Muscle of leg (tissue), 3 donors: ENCODE measurements at regions not wholly inside any gene's neighbourhood (a gene's known extent, or its start where the extent isn't known, plus 50 kb on each side); places are given as distances from the start of the nearest gene placed in this dataset.

ENCODE experiments used
- DNase-seq: peaks from one replicate; pipeline ENCODE4 v3.0.0; 2013
- H3K27ac ChIP-seq: one replicate; pipeline ENCODE4 v1.5.1; 2013; ENCODE audit warnings: mild to moderate bottlenecking, low read length, control low read depth
- H3K27me3 ChIP-seq: one replicate; pipeline ENCODE4 v1.6.1; 2013; ENCODE audit warnings: low read length; ENCODE audit not compliant: control insufficient read depth, insufficient read depth
- H3K36me3 ChIP-seq: one replicate; pipeline ENCODE4 v1.6.1; 2013; ENCODE audit warnings: low read length; ENCODE audit not compliant: control insufficient read depth, insufficient read depth
- H3K4me1 ChIP-seq: one replicate; pipeline ENCODE4 v1.6.1; 2013; ENCODE audit warnings: low read length; ENCODE audit not compliant: control insufficient read depth, insufficient read depth
- H3K4me3 ChIP-seq: one replicate; pipeline ENCODE4 v1.5.1; 2013; ENCODE audit warnings: low read length, control low read depth
- H3K9me3 ChIP-seq: replicated peaks from 2 replicates; pipeline ENCODE4 v1.6.1; 2013; ENCODE audit warnings: low read depth, low read length; ENCODE audit not compliant: control insufficient read depth
- WGBS: methylation state at CpG from one replicate; pipeline ENCODE4 v1.1.5; 2013; ENCODE audit warnings: missing lambda C conversion rate; ENCODE audit not compliant: insufficient coverage; 5-methylcytosine and 5-hydroxymethylcytosine counted together

DNA sequence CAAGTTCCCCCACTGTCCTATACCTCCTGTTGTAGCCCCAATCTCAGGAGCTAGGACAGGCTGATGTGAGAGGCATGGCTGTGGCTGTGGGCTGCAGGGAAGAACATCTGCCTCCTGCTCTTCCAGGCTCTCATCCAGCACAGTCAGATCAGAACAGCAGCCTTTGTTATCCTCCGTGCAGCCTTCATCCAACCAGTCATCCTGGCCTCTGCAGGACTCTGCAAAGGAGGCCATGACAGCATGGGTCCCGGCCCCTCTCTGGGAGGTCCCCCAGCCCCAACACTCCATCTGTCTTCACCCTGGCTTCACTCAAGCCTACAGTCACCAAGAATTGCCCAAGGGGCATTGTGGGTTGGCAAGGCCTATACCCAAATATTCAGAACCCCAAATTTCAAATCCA, 223.2 kb upstream of the COPS8 start:
- no peak overlapping the region for H3K4me3 ChIP-seq

DNA sequence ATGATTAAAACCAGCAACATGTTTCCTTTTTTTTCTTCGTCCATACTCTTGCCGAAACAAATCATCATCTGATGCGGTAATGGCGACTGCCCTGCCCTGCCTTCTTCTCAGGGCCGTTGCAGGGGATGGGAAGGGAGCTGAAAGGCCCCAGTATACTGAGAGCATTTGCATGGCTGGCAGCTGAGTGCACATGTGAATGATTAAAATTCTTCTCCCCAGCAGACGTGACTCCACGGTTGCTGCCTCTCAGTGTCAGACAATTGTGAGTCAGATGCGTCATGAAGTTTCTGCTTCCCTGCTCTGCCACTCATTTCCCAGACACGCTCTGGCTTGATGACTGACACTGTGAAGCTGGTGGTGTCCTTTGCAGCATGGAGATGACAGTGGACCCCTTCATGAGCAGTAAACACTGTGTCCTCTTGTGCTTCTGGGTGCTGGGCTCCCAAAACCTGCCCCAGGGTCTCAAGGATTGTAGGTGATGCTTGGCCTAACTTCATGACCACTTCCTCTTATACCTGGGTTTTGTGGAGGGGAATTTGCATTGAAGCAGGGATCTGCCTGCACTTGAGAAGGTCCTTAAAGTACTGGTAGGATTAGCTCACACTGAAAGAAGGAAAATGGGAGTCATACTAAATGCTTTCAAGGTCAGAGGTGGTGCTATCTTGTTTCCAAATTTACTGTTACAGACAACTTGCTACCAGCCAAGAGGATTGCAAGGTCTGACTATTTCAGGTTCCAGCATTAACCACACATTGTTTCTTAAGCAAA, 222.5 kb upstream of the COPS8 start:
- Histone ChIP-seq H3K36me3 (no peaks in the 10 kb centered on the region), H3K27ac (no peak overlapping the region), H3K9me3 (peaks cover 3% of the 10 kb centered on the region), H3K4me3 (no peak overlapping the region), H3K27me3 (no peaks in the 10 kb centered on the region), H3K4me1 (peaks cover 4% of the 10 kb centered on the region)
- 38% methylated on average over 8 of the region's 9 CpGs for WGBS
- peak; percentile 42 for DNase-seq

More for the DNA sequence above, 223.2 kb upstream of the COPS8 start:
- no peak overlapping the region for H3K27ac ChIP-seq
- peaks cover 3% of the 10 kb centered on the region for H3K9me3 ChIP-seq
- H3K36me3 ChIP-seq: no peaks in the 10 kb centered on the region
- peaks cover 4% of the 10 kb centered on the region for H3K4me1 ChIP-seq
- DNase-seq: no peak
- WGBS: 48% methylated on average over 2 of the region's 2 CpGs
- H3K27me3 ChIP-seq: no peaks in the 10 kb centered on the region

- peaks cover 4% of the 10 kb centered on the region for H3K4me1 ChIP-seq
- H3K27ac ChIP-seq: no peak overlapping the region
- WGBS: 93% methylated on average over 3 of the region's 5 CpGs
- H3K36me3 ChIP-seq: no peaks in the 10 kb centered on the region
- H3K4me3 ChIP-seq: no peak overlapping the region
- peaks cover 3% of the 10 kb centered on the region for H3K9me3 ChIP-seq
- H3K27me3 ChIP-seq: no peaks in the 10 kb centered on the region
- no peak for DNase-seq
These were observed 222.0 kb upstream of the COPS8 start for GRCh38 chr2:236863729-236864126.

DNA sequence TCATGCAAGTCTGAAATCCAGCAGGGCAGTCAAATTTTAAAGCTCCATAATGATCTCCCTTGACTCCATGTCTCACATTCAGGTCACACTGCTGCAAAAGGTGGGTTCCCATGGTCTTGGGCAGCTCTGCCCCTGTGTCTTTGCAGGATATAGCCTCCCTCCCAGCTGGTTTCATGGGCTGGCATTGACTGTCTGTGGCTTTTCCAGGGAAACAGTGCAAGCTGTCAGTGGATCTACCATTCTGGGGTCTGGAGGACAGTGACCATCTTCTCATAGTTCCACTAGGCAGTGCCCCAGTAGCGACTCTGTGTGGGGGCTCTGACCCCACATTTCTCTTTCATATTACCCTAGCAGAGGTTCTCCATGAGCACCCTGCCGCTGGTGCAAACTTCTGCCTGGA, 220.6 kb upstream of the COPS8 start:
- Histone ChIP-seq H3K27ac (no peak overlapping the region), H3K27me3 (no peaks in the 10 kb centered on the region), H3K4me1 (peaks cover 4% of the 10 kb centered on the region), H3K4me3 (no peak overlapping the region), H3K36me3 (no peaks in the 10 kb centered on the region), H3K9me3 (peaks cover 3% of the 10 kb centered on the region)
- DNase-seq: no peak
- 83% methylated on average over 2 of the region's 2 CpGs for WGBS

DNA sequence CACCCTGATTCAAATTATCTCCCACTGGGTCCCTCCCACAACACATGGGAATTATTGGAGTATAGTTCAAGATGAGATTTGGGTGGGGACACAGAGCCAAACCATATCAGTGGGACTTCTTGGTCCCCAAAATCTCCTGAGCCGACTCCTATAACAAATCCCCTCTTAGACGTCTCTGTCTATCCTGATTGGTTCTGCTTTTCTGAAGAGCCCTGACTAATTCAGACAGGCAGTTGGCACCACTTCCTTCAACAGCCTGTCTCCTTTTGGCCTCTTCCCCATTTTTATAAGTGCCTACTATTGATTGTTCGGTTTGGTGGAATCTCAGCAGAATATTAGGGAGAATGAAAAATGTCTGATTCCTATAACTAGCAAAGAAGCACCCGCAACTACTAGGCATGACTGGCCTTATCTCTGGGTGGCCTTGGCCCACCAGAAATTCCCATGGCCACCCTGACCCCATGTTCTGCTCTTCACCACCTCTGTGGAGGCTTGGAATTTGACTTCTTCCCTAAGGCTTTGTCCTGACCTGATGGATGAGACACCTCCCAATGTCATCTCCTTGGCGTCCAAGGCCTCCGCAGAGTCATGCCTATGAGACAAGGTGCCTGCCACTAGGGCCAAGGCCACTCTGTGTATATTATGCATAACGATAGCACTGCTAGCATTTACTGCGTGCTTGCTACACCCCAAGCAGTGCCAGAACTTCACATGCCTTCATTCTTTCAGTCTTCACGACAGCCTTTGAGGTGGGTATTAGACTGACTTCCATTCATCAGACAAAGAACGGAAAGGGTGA, 218.9 kb upstream of the COPS8 start:
- no peaks in the 10 kb centered on the region for H3K36me3 ChIP-seq
- WGBS: 83% methylated on average over 4 of the region's 10 CpGs
- no peaks in the 10 kb centered on the region for H3K27me3 ChIP-seq
- H3K9me3 ChIP-seq: peaks cover 3% of the 10 kb centered on the region
- peaks cover 4% of the 10 kb centered on the region for H3K4me1 ChIP-seq
- H3K27ac ChIP-seq: no peak overlapping the region
- no peak overlapping the region for H3K4me3 ChIP-seq
- peak; percentile 35 for DNase-seq

GRCh38 chr2:236867441-236868260, 218.0 kb upstream of the COPS8 start:
- Histone ChIP-seq H3K36me3 (no peaks in the 10 kb centered on the region), H3K4me3 (no peak overlapping the region), H3K27me3 (no peaks in the 10 kb centered on the region), H3K9me3 (peaks cover 3% of the 10 kb centered on the region), H3K4me1 (peaks cover 1% of the 10 kb centered on the region), H3K27ac (no peak overlapping the region)
- DNase-seq: no peak
- WGBS: 84% methylated on average over 3 of the region's 12 CpGs

DNA sequence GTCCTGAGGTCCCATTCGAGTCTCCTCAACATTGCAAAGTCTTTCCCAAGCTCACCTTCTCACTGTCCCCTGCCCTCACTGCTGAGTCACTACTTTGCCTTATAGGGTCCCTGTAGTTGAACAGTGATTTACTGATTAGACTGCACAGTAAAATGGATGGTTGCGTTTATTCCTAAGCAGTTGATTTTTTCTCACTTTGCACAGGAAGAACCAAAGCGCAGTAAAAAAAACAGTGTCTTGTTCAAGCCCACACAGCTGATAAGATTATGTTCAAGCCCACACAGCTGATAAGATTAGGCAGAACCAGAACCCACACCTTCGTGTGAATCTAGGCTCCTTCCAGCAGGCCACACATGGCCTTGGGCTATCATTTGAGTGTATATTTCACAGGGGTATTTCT, 215.3 kb upstream of the COPS8 start:
- no peaks in the 10 kb centered on the region for H3K27me3 ChIP-seq
- no peak overlapping the region for H3K4me3 ChIP-seq
- peaks cover 9% of the 10 kb centered on the region for H3K4me1 ChIP-seq
- WGBS: 55% methylated on average over 2 of the region's 4 CpGs
- no peaks in the 10 kb centered on the region for H3K36me3 ChIP-seq
- no peak overlapping the region for H3K27ac ChIP-seq
- DNase-seq: no peak
- peaks cover 1% of the 10 kb centered on the region for H3K9me3 ChIP-seq

GRCh38 chr2:236871500-236872001, 214.1 kb upstream of the COPS8 start:
- Histone ChIP-seq H3K27ac (peak overlapping the region; percentile 10), H3K4me1 (peaks cover 18% of the 10 kb centered on the region), H3K9me3 (no peaks in the 10 kb centered on the region), H3K36me3 (no peaks in the 10 kb centered on the region), H3K27me3 (no peaks in the 10 kb centered on the region), H3K4me3 (no peak overlapping the region)
- WGBS: no CpG with 5 or more reads among the region's 6 CpGs
- DNase-seq: peak; percentile 78

- peak overlapping the region; percentile 10 for H3K27ac ChIP-seq
- H3K36me3 ChIP-seq: no peaks in the 10 kb centered on the region
- H3K4me1 ChIP-seq: peaks cover 18% of the 10 kb centered on the region
- no peaks in the 10 kb centered on the region for H3K27me3 ChIP-seq
- H3K9me3 ChIP-seq: no peaks in the 10 kb centered on the region
- WGBS: 76% methylated on average over 3 of the region's 4 CpGs
- DNase-seq: no peak
- H3K4me3 ChIP-seq: no peak overlapping the region
These were observed 213.7 kb upstream of the COPS8 start for GRCh38 chr2:236872015-236872414.

DNA sequence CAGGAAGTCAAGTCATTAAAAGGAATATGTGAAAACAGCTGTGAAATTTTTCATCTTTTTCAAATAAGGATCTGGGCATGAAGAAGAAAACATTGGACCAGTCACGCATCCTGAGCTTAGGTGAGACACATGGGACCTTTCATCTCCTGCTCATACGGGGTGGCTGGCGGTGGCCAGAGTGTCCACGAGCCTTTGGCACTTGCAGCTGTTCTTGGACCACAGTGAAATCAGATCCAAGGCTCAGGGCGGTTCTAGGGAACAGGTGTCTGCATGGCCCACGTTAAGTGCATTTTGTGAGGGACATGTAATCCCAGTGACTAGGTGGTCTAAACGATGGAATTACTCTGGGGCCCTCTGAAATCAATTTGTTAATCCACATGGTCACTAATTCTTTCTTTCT, 212.7 kb upstream of the COPS8 start:
- no peak overlapping the region for H3K4me3 ChIP-seq
- H3K27me3 ChIP-seq: no peaks in the 10 kb centered on the region
- H3K36me3 ChIP-seq: no peaks in the 10 kb centered on the region
- peak; percentile 51 for DNase-seq
- H3K27ac ChIP-seq: no peak overlapping the region
- H3K9me3 ChIP-seq: no peaks in the 10 kb centered on the region
- whole genome bisulfite sequencing: 54% methylated on average over 6 of the region's 7 CpGs
- H3K4me1 ChIP-seq: peaks cover 18% of the 10 kb centered on the region
